NT2/D1 (cell line): ENCODE measurements at regions not wholly inside any gene's neighbourhood (a gene's known extent, or its start where the extent isn't known, plus 50 kb on each side); places are given as distances from the start of the nearest gene placed in this dataset.

Experiments
- YY1 ChIP-seq: IDR thresholded peaks from 2 replicates; pipeline ENCODE4 v1.6.1; 2011; ENCODE audit not compliant: insufficient read length, insufficient read depth
- ZNF274 ChIP-seq: IDR thresholded peaks from 2 replicates; pipeline ENCODE4 v1.6.1; 2011; ENCODE audit warnings: mild to moderate bottlenecking, low read depth, low read length

DNA sequence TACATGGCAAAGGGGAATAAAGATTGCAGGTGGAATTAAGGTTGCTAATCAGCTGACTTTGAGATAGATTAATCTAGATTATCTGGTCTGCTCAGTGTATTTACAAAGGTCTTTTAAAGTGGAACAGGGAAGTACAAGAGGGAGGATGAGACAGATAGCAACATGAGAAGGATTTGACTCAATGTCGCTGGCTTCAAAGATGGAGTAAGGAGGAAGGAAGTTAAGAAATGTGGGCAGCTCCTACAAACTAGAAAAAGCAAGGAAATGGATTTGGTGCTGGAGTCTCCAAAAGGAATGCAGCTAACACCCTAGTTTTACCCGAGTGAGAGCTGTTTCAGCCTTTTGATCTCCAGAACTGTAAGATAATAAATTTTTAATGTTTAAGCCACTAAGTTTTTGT, 180.7 kb upstream of the TTC14 start:
- no peak for TF ChIP-seq ZNF274
- no peak for TF ChIP-seq YY1
